ENCODE measurements at regions not wholly inside any gene's neighbourhood (a gene's known extent, or its start where the extent isn't known, plus 50 kb on each side); places are given as distances from the start of the nearest gene placed in this dataset.

- H3K27me3 ChIP-seq (ENCODE audit: insufficient read depth, low read length) = no peaks in the 10 kb centered on the region; the same call in 1 of the 2 replicates
- H3K4me1 ChIP-seq (ENCODE audit: insufficient read depth, low read length) = peaks cover 23% of the 10 kb centered on the region
These were observed 246.2 kb downstream of the LRFN2 start for GRCh38 chr6:40340957-40341356.

GRCh38 chr6:40340196-40340595 is 247.0 kb downstream of the LRFN2 start:
- no peak overlapping the region for H3K4me3 ChIP-seq (ENCODE audit: low read length)
- H3K27me3 ChIP-seq (ENCODE audit: insufficient read depth, low read length) = no peaks in the 10 kb centered on the region; the same call in 1 of the 2 replicates
- no peak overlapping the region for H3K27ac ChIP-seq (ENCODE audit: low read length)
- no peak overlapping the region for H3K9ac ChIP-seq (ENCODE audit: low read depth, low read length)
- no peaks in the 10 kb centered on the region for H3K36me3 ChIP-seq (ENCODE audit: insufficient read depth, low read depth, low read length)
- no peaks in the 10 kb centered on the region for H3K9me3 ChIP-seq (ENCODE audit: insufficient read depth, low read depth, low read length)
- peaks cover 25% of the 10 kb centered on the region for H3K4me1 ChIP-seq (ENCODE audit: insufficient read depth, low read length)

More at GRCh38 chr6:40340957-40341356, 246.2 kb downstream of the LRFN2 start:
- Histone ChIP-seq H3K36me3 (ENCODE audit: insufficient read depth, low read depth, low read length) (no peaks in the 10 kb centered on the region), H3K27ac (ENCODE audit: low read length) (no peak overlapping the region), H3K4me3 (ENCODE audit: low read length) (no peak overlapping the region), H3K9ac (ENCODE audit: low read depth, low read length) (no peak overlapping the region), H3K9me3 (ENCODE audit: insufficient read depth, low read depth, low read length) (no peaks in the 10 kb centered on the region)

- Histone ChIP-seq H3K36me3 (ENCODE audit: insufficient read depth, low read depth, low read length) (no peaks in the 10 kb centered on the region), H3K4me3 (ENCODE audit: low read length) (no peak overlapping the region), H3K9ac (ENCODE audit: low read depth, low read length) (no peak overlapping the region), H3K4me1 (ENCODE audit: insufficient read depth, low read length) (peaks cover 29% of the 10 kb centered on the region; the same call in 1 of the 2 replicates), H3K9me3 (ENCODE audit: insufficient read depth, low read depth, low read length) (no peaks in the 10 kb centered on the region), H3K27me3 (ENCODE audit: insufficient read depth, low read length) (peaks cover 1% of the 10 kb centered on the region), H3K27ac (ENCODE audit: low read length) (no peak overlapping the region)
These were observed 248.9 kb downstream of the LRFN2 start for GRCh38 chr6:40338306-40338705.

- no peak overlapping the region for H3K4me3 ChIP-seq (ENCODE audit: low read length)
- H3K4me1 ChIP-seq (ENCODE audit: insufficient read depth, low read length) = peaks cover 18% of the 10 kb centered on the region; the same call in 1 of the 2 replicates
- no peaks in the 10 kb centered on the region for H3K36me3 ChIP-seq (ENCODE audit: insufficient read depth, low read depth, low read length)
- peaks cover 10% of the 10 kb centered on the region for H3K27me3 ChIP-seq (ENCODE audit: insufficient read depth, low read length)
- H3K9ac ChIP-seq (ENCODE audit: low read depth, low read length) = no peak overlapping the region
- no peaks in the 10 kb centered on the region for H3K9me3 ChIP-seq (ENCODE audit: insufficient read depth, low read depth, low read length)
- H3K27ac ChIP-seq (ENCODE audit: low read length) = no peak overlapping the region
These were observed 250.0 kb downstream of the LRFN2 start for GRCh38 chr6:40336940-40337760.

GRCh38 chr6:40336296-40336695 is 250.9 kb downstream of the LRFN2 start:
- H3K27me3 ChIP-seq (ENCODE audit: insufficient read depth, low read length) = peaks cover 15% of the 10 kb centered on the region
- H3K9me3 ChIP-seq (ENCODE audit: insufficient read depth, low read depth, low read length) = no peaks in the 10 kb centered on the region
- peaks cover 24% of the 10 kb centered on the region; the same call in 1 of the 2 replicates for H3K4me1 ChIP-seq (ENCODE audit: insufficient read depth, low read length)

GRCh38 chr6:40334496-40335270 is 252.5 kb downstream of the LRFN2 start:
- Histone ChIP-seq H3K36me3 (ENCODE audit: insufficient read depth, low read depth, low read length) (no peaks in the 10 kb centered on the region), H3K27ac (ENCODE audit: low read length) (peak overlapping the region; percentile 42), H3K9ac (ENCODE audit: low read depth, low read length) (no peak overlapping the region), H3K4me1 (ENCODE audit: insufficient read depth, low read length) (peaks cover 38% of the 10 kb centered on the region; the same call in 1 of the 2 replicates), H3K9me3 (ENCODE audit: insufficient read depth, low read depth, low read length) (no peaks in the 10 kb centered on the region), H3K27me3 (ENCODE audit: insufficient read depth, low read length) (peaks cover 15% of the 10 kb centered on the region), H3K4me3 (ENCODE audit: low read length) (peak overlapping the region; percentile 51; the same call in 1 of the 2 replicates)

More at GRCh38 chr6:40336296-40336695, 250.9 kb downstream of the LRFN2 start:
- H3K9ac ChIP-seq (ENCODE audit: low read depth, low read length) = no peak overlapping the region
- no peaks in the 10 kb centered on the region for H3K36me3 ChIP-seq (ENCODE audit: insufficient read depth, low read depth, low read length)
- no peak overlapping the region for H3K27ac ChIP-seq (ENCODE audit: low read length)
- H3K4me3 ChIP-seq (ENCODE audit: low read length) = no peak overlapping the region

- H3K27me3 ChIP-seq (ENCODE audit: insufficient read depth, low read length) = peaks cover 15% of the 10 kb centered on the region
- no peaks in the 10 kb centered on the region for H3K36me3 ChIP-seq (ENCODE audit: insufficient read depth, low read depth, low read length)
- H3K9me3 ChIP-seq (ENCODE audit: insufficient read depth, low read depth, low read length) = no peaks in the 10 kb centered on the region
- no peak overlapping the region for H3K27ac ChIP-seq (ENCODE audit: low read length)
- H3K4me3 ChIP-seq (ENCODE audit: low read length) = no peak overlapping the region
- H3K9ac ChIP-seq (ENCODE audit: low read depth, low read length) = no peak overlapping the region
- H3K4me1 ChIP-seq (ENCODE audit: insufficient read depth, low read length) = peaks cover 45% of the 10 kb centered on the region; the same call in 1 of the 2 replicates
These were observed 255.6 kb downstream of the LRFN2 start for GRCh38 chr6:40331545-40331944.

GRCh38 chr6:40330301-40330721 is 256.9 kb downstream of the LRFN2 start:
- H3K4me3 ChIP-seq (ENCODE audit: low read length) = peak overlapping the region; percentile 2; the same call in 1 of the 2 replicates
- H3K36me3 ChIP-seq (ENCODE audit: insufficient read depth, low read depth, low read length) = no peaks in the 10 kb centered on the region
- H3K27ac ChIP-seq (ENCODE audit: low read length) = no peak overlapping the region
- no peaks in the 10 kb centered on the region for H3K9me3 ChIP-seq (ENCODE audit: insufficient read depth, low read depth, low read length)
- peaks cover 45% of the 10 kb centered on the region; the same call in 1 of the 2 replicates for H3K4me1 ChIP-seq (ENCODE audit: insufficient read depth, low read length)
- H3K9ac ChIP-seq (ENCODE audit: low read depth, low read length) = peak overlapping the region; percentile 26; the same call in 1 of the 2 replicates
- H3K27me3 ChIP-seq (ENCODE audit: insufficient read depth, low read length) = peaks cover 15% of the 10 kb centered on the region

- H3K4me1 ChIP-seq (ENCODE audit: insufficient read depth, low read length) = peaks cover 37% of the 10 kb centered on the region; the same call in 1 of the 2 replicates
- no peaks in the 10 kb centered on the region for H3K36me3 ChIP-seq (ENCODE audit: insufficient read depth, low read depth, low read length)
- H3K4me3 ChIP-seq (ENCODE audit: low read length) = peak overlapping the region; percentile 19; the same call in 1 of the 2 replicates
- no peaks in the 10 kb centered on the region for H3K9me3 ChIP-seq (ENCODE audit: insufficient read depth, low read depth, low read length)
- H3K27me3 ChIP-seq (ENCODE audit: insufficient read depth, low read length) = peaks cover 15% of the 10 kb centered on the region
- H3K27ac ChIP-seq (ENCODE audit: low read length) = no peak overlapping the region
- peak overlapping the region; percentile 61; the same call in 1 of the 2 replicates for H3K9ac ChIP-seq (ENCODE audit: low read depth, low read length)
These were observed 258.1 kb downstream of the LRFN2 start for GRCh38 chr6:40328986-40329545.

GRCh38 chr6:40328386-40328985 is 258.7 kb downstream of the LRFN2 start:
- Histone ChIP-seq H3K36me3 (ENCODE audit: insufficient read depth, low read depth, low read length) (no peaks in the 10 kb centered on the region), H3K9me3 (ENCODE audit: insufficient read depth, low read depth, low read length) (no peaks in the 10 kb centered on the region), H3K4me1 (ENCODE audit: insufficient read depth, low read length) (peaks cover 39% of the 10 kb centered on the region; the same call in 1 of the 2 replicates), H3K9ac (ENCODE audit: low read depth, low read length) (peak overlapping the region; percentile 61; the same call in 1 of the 2 replicates), H3K4me3 (ENCODE audit: low read length) (peak overlapping the region; percentile 19; the same call in 1 of the 2 replicates), H3K27ac (ENCODE audit: low read length) (no peak overlapping the region), H3K27me3 (ENCODE audit: insufficient read depth, low read length) (peaks cover 15% of the 10 kb centered on the region)
